Endometrium (tissue), 2 donors: ENCODE measurements at regions not wholly inside any gene's neighbourhood (a gene's known extent, or its start where the extent isn't known, plus 50 kb on each side); places are given as distances from the start of the nearest gene placed in this dataset.
A peak's percentile ranks its signal among the peaks of the same experiment; 100 is the strongest.
"Not testable (repeated sequence)": the region's sequence is repeated elsewhere in the genome, so short reads cannot be mapped to it uniquely, and the experiment has no call there.

Source experiments
- FAIRE-seq: peaks from 2 replicates; lab custom pipeline; 2012; peaks lifted over from hg19 to GRCh38; lab: Jason Lieb, UNC
- donor health status: control.
- donor health status: control.

DNA sequence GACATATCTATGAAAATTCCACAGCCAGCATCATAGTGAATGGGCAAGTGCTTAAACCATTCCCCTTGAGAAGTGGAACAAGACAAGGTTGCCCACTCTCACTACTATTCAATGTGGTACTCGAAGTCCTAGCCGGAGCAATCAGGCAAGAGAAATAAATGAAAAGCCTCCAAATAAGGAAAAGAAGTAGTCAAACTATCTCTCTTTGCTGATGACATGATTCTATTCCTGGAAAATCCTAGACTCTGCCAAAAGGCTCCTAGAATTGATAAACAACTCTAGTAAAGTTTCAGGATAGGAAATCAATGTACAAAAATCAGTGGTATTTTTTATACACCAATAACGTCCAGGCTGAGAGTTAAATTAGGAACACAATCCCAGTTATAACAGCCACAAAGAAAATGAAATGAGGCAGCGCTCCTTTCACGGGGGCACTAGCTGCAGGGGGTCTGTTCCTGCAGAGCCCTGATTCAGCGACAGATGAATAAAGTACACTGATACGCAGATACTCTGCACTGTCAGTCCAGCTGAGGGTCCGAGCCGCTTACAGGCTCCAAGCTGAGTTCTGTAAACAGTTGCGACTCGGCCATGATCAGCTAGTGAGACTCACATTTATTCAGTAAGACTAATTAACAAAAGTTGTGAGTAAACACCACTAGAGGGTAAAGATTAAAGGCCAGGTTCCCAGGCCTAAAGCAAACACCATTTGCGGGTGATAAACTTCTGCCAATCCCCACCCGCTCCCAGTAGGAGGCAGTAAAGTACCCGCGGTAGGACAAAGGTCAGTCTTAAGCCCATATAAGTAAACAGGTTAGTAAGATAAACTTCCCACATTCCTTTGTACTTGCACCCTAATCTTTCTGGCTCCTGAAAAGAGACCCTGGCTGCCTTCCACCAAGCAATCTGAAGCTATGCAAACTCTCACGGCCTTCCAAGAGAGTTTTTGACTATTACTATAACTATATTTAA is 290.6 kb upstream of the GRID2 start:
- no peak for FAIRE-seq

DNA sequence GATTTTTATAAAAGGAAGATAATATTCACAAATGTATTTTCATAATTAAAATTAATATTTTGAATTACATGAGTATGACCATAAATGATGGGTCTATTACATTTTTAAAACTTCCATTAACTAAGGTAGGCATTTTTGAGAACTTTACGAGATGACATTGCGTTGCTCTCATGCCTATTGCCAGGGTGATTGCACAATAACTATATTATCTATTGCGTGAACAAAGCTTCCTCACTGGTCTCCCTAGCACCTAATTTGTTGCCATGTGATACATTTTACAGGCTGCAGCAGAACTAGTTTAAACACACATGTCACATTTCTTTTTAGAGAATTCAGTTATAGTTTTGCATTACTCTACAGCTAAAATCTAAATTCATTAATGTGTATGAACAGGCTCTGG is 289.7 kb upstream of the GRID2 start:
- peak; percentile 46 for FAIRE-seq

DNA sequence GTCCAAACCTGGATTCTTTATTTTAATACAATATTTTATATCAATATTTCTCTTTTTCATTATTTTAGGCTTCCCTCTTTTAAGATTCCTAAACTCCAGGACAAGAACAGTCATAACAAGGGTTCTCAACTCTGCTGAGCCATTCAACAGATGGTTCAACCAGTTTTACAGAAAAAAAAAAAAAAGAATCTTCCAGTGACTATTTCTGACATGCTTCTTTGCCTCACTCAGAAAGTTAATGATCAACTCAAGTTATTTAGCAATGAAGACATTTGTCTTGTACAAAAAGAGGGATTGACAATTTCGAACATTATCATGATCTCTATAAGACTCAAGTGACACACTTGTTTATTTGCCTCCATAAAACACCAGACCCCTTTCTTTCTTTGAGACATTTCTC is 282.6 kb upstream of the GRID2 start:
- FAIRE-seq: no peak

- no peak for FAIRE-seq
Measured at GRCh38 chr4:92021788-92022187, 282.0 kb upstream of the GRID2 start.

DNA sequence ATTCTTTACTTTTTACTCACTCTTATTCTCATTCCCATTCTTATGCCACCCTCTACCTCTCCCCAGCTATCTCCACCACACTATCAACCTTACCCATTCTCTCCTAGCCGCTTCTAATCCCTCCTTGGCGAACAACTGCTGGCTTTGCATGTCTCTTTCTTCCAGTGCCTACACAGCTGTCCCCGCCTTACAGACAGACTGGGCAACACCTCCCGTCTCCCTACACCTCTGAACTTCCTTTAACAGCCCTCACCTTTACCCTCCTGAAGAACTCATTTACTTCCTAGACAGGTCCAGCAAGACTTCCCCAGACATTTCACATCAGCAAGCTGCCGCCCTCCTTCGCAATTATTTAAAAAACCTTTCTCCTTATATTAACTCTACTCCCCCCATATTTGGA is 274.9 kb upstream of the GRID2 start:
- not testable (repeated sequence) for FAIRE-seq

GRCh38 chr4:92031825-92032224 is 271.9 kb upstream of the GRID2 start:
- FAIRE-seq: no peak

GRCh38 chr4:92035666-92036065 is 268.1 kb upstream of the GRID2 start:
- no peak for FAIRE-seq

- FAIRE-seq: no peak
Measured at GRCh38 chr4:92045718-92046117, 258.0 kb upstream of the GRID2 start.

- FAIRE-seq: no peak
Measured at GRCh38 chr4:92047209-92047875, 256.4 kb upstream of the GRID2 start.

DNA sequence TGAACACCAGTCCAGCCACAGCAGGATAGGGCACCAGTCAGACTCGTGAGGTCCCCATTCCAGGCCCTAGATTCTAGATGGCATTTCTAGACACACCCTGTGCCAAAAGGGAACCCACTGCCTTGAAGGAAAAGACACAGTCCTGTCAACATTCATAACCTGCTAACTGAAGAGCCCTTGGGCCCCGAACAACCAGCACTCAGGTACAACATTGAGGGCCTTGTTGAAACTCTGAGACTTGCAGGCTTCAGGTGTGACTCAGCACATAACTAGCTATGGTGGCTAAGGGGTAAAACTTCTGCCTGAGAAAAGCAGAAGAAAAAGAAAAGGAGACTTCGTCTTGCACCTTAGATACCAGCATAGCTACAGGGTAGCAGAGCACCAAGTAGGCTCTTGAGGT is 252.9 kb upstream of the GRID2 start:
- no peak for FAIRE-seq

DNA sequence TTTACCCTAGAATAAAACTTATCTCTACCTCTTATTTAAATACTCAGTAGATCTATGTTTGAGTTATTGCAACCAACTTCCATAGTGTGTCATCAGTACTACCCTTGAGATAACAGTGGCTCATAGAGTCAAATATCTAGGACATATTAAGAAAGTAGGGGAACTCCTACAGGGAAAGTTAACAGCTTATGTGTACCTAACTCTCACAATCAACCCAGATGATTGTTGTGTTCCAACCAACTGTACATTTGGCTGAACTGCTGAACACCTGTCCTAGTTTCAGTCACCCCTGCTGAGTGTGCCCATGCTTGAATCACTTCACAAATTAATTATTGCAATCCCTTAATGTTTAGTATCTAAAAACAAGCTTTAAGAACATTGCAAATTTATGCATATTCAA is 244.2 kb upstream of the GRID2 start:
- FAIRE-seq: no peak

- no peak for FAIRE-seq
Measured at GRCh38 chr4:92060333-92060732, 243.4 kb upstream of the GRID2 start.

DNA sequence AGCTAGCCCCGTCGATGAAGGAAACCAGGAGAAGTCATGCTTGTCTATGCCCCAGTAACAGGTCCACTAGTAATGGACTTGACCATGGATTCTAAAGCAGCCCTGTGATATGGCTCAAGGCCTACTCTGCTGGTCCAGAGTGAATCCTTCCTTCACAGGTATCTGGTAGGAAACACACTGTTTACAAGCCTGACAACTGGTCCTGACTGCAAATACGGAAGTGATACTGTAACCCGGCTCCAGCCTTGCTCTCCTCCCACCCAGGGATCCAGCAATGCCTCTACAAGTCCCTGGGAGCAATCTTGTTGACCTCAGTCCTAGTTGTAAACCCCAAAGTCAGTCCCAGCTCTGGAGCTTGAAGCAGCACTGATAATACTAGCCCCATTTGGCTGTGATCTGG is 239.2 kb upstream of the GRID2 start:
- no peak for FAIRE-seq

DNA sequence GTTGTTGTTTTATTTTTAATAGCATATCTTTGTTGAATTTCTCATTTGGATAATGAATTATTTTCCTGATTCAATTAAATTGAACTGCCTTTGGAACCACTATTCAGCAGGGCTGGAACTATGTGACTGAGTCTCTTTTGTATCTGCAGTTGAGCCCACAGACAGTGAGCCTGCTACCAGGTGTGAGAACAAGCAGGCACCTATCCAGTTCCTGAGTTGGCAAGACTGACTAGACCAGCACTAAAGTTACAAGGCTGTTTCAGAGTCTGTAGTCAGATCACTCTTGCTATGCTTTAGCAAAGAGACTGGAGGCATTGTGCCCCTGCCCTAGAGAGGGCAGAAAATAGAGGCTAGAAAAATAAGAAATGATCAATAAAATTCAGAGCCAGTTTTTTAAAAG is 237.3 kb upstream of the GRID2 start:
- no peak for FAIRE-seq

DNA sequence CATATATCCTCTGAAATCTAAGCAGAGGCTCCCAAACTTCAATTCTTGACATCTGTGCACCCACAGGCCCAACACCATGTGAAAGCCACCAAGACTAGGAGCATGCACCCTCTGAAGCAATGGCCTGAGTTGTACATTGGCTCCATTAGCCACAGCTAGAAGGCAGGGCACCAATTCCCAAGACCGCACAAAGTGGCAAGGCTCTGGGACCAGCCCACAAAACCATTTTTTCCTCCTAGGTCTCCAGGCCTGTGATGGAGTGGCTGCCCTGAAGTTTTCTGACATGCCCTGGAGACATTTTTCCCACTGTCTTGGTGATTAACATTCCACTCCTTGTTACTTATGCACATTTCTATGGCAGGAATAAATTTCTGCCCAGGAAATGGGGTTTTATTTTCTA is 232.2 kb upstream of the GRID2 start:
- FAIRE-seq: no peak

DNA sequence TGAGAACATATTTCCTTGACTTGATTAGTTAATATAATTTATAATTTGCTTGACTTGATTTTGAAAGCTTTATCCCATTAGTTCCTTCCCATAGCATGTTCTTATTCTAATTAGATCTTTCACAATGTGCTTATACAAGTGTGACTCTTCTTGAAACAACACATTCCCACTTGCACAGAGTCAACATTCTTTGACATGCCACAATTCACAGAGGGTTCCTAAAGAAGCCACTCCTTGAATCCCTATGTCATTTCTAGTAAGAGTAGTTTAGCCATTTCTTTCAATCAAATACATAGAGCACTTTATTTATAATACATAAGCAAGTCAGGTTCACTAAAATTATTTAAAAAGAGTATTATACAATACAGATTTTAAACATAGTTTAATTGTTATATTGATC is 228.9 kb upstream of the GRID2 start:
- no peak for FAIRE-seq

- no peak for FAIRE-seq
Measured at GRCh38 chr4:92090887-92091286, 212.9 kb upstream of the GRID2 start.

DNA sequence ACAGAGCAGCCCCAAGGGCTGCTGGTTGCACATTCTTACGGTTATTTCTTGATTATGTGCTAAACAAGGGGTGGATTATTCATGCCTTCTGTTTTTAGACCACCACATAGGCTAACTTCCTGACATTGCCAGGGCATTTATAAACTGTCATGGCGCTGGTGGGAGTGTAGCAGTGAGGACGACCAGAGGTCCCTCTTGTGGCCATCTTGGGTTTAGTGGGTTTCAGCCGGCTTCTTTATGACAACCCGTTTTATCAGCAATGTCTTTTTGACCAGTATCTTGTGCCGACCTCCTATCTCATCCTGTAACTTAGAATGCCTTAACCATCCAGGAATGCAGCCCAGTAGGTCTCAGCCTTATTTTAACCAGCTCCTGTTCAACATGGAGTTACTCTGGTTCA is 212.4 kb upstream of the GRID2 start:
- no peak for FAIRE-seq

GRCh38 chr4:92099861-92100260 is 203.9 kb upstream of the GRID2 start:
- no peak for FAIRE-seq

GRCh38 chr4:92100975-92101374 is 202.8 kb upstream of the GRID2 start:
- FAIRE-seq: no peak

GRCh38 chr4:92101737-92102172 is 202.0 kb upstream of the GRID2 start:
- no peak for FAIRE-seq

DNA sequence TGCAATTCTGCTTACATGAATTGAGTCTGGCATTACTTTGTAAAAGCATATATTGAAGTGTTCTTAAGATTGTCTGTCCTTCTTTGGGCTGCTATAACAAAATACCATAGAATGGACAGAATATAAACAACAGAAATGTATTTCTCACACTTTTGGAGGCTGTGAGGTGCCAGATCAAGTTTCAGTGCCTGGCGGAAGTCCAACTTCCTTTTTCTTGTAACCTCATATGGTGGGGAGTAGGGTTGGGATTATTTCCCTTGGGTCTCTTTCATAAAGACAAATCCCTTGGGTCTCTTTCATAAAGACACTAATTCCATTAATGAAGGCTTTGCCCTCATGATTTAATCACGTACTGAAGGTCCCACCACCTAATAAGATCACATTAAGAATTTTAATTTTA is 199.3 kb upstream of the GRID2 start:
- FAIRE-seq: no peak

- FAIRE-seq: no peak
Measured at GRCh38 chr4:92106816-92107215, 196.9 kb upstream of the GRID2 start.

GRCh38 chr4:92111493-92111892 is 192.3 kb upstream of the GRID2 start:
- no peak for FAIRE-seq
